ENCODE measurements at regions not wholly inside any gene's neighbourhood (a gene's known extent, or its start where the extent isn't known, plus 50 kb on each side); places are given as distances from the start of the nearest gene placed in this dataset.
A peak's percentile ranks its signal among the peaks of the same experiment; 100 is the strongest.

DNA sequence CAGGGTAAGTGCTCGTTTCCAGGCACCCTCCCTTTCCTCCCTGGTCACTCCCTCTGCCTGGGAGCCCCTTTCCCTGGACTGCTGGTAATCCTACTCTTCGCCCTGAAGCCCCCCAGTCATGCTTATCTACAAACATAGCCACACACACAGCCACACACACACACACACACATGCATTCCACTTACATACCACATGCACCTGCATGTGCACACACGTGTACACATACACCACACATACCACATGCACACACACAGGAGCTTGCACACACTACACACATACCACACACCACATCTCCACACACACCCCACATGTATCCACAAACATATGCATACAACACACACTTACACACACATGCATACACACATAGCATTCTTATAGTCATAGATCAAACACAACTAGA, 358.5 kb downstream of the GADD45G start:
- no peak for DNase-seq (ENCODE audit: low read depth)

DNA sequence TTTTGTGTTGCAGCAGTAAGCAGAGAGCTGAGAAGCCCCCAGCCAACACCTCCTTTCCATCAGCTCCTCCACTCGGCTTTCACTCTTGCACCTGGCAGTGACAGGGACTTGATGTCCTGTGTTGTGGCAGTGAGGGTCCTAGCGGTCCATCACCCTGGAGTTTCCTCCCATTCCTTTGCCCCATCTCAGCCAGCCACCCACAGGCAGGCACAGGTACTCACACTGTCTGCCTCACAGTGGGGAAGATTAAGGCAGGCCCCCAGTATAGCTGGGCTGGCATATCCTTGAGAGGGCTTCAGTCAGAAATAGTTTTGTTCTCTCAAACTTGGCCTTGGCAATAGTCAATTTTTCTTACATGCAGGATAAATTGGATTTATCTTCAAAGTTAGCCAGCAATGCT, 362.7 kb downstream of the GADD45G start:
- no peak for DNase-seq (ENCODE audit: low read depth)

DNA sequence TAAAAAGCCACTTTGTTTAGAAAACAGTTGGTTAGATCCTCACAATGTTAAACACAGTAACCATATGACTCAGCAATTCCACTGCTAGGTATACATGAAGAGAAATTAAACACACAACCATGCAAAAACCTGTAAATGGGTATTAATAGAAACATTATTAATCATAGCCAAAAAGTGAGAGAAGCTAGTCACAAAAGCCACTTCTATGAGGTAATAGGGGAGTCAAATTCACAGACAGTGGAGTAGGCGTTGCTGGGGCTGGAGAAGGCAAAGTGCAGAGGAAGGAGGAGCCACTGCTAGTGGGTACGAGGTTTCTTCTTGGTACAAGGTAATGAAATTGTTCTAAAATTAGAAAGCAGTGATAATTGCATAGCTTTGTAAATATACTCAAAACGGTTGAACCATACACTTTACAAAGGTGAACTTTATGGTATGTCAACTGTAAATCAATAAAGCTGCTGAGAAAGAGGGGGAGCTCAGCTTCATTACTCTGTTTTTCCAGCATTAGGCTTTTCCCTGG, 364.4 kb downstream of the GADD45G start:
- DNase-seq (ENCODE audit: low read depth): no peak

DNA sequence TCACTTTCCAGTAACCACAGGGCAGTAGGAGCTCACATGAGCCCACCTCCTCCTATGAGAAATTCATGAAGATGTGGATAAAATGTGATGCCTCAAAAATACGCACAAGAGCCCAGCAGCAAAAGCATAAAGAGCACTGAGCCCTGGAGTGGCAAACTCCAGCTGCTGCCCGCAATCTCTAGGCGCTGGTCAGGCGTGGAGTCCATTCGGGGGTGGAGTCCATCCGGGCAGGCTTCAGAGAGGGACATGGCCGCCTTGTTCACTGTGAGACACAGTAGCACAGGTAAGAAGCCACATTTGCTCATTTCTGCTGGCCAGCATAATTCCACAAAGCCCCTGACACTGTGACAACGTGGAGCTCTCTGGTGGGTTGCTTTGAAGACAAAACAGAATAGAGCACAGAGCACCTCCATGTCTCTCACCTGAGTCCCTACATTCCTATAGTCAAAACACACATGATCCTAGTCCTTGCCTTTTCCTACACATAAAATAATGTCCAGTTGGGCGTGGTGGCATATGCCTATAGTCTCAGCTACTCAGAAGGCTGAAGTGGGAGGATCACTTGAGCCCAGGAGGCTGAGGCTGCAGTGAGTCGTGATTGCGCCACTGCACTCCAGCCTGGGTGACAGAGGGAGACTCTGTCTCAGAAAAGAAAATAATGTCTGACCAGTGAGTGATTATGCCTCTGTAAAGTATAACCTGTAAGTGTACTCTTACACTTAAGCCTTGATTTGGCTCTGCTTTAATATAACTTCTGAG, 365.2 kb downstream of the GADD45G start:
- no peak for DNase-seq (ENCODE audit: low read depth)

DNA sequence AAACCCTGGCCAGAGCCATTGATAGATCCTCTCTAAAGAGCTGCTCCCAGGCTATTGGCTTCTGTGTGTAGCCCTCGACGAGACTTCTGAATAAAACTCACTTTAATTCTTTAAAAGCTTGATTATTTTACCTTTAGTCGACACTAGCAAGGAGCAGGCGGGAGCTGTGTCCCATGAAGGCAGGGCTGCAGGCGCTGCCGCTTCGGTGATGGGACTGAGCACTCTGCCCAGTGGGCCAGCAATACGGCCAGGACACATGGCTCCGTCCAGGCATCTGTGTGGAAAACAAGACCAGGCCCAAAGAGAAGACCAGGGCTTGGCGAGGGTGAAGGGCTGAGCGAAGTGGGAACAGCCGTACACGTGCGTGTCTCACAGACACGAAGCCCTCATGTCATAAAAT, 365.9 kb downstream of the GADD45G start:
- DNase-seq (ENCODE audit: low read depth): no peak

DNA sequence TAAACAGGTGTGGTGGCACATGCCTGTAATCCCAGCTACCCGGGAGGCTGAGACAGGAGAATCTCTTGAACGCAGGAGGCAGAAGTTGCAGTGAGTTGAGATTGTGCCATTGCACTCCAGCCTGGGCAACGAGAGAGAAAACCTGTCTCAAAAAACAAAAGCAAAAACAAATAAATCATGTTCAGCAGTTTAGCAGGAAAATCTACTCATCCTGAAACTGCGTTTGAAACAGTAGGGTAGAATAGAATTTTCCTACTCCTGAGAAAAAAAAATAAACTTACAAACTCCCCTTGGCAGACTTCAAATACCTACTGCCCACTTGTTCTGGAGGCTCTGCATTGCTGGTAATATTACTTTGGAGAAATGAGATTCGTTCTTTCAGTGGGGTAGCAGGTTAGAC, 367.7 kb downstream of the GADD45G start:
- DNase-seq (ENCODE audit: low read depth): no peak

DNA sequence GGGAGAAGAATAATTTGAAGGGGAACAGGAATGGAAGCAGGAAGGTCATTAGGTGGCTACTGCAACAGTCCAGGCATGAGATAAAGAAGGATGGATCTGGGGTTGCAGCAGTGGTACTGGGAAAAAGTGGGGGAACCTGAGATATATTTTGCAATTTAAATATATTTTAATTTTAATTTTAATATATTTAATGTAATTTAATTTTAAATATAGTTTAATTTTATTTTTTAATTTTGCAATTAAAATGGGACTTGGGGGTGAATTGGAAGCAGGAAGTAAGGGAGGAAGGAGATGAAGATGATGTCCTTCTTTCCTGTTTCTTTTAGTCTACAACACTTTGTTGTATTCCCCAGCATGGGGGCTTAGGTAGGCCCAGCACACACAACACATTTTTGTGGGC, 369.8 kb downstream of the GADD45G start:
- DNase-seq (ENCODE audit: low read depth): no peak

DNA sequence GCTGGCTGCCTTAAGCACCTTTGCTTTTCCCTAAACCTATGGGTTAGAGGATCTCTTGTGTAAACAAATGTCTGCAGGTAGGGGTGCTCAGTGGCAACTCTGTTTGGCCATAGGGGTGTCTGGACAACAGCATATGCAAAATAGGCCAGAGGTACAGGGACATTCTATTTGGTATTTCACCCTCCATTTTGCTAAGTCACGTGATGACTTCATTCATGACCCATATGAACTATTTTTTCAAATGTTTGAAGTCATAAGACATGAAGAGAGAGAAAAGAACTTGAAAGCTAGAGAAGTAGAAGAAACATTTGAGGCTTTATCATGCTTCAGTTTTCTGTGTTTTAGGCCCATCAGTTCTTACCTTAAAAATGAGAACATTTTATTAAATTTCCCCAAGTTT, 370.2 kb downstream of the GADD45G start:
- no peak for DNase-seq (ENCODE audit: low read depth)

DNA sequence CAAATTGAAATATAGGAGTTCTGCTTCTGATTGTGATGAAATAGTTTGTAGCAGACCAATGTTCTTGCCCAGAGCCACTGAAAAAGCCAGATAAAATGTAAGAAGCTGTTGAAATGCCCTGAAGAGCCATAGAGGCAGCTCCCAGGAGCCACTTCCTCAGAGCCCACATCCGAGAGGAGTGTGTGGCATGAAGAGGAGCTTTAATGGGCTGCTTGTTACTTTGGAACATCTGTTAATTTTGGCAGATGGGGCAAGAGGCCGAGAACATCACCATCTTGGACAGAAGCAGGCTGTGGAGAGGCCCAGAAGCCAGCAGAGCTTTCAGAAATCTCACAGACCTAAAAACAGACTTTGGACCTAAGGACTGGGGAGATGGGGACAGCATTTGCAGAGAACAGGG, 370.8 kb downstream of the GADD45G start:
- DNase-seq (ENCODE audit: low read depth): no peak

DNA sequence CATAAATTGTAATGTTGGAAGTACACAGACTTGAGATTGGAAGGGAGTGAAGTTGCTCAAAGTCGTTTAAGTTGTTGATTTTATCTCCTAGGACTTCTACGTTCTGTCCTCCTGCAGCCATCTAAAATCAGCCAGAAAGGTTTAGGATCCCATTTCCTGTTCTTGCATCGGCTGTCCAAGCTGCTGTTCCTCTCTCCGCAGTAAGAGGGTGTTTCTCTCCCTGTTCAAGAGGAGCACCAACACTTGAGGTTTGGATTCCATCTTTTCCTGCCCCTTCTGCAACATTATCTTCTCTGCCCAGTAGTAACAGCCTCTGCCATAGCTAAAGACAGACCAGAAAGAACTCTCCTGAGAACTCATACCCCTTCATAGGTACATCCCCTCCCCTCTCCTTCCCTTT, 373.4 kb downstream of the GADD45G start:
- peak; percentile 35 for DNase-seq (ENCODE audit: low read depth)

DNA sequence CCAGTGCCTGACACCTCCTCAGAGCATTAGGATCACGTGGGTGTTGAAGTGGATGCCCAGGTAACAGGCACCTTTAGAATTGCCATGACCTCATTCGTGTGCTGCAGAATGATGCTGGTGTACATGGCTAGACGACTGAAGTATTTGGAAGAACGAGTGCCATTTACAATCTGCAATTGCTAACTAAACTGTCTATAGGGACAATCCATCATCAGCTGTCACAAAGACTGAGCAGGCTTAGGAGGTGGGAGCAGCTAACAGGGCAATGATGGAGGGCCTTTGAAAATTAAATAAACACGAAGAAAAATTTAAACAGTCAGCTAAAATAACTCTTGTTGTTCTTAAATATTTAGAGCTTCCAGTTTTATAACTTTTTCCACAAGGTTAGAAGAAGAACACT, 375.8 kb downstream of the GADD45G start:
- no peak for DNase-seq (ENCODE audit: low read depth)

DNA sequence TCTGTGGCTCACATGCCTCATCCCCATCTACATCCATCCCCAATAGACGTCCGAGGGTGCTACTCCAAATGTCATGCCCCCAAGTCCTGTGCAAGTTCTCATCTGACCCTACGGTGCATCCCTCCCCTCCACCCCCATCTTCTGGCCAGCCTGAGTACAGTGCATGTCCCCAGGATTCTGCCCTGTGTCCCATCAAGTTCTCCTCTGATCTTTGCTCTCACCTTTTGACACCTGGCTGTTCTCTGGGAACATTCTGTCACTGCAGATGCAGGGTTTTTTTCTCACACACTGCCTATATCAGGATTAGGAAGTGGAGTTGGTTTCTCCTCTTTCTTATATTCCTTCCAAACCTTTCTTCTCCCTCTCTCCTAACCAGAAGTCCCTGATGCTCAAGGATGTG, 377.2 kb downstream of the GADD45G start:
- no peak for DNase-seq (ENCODE audit: low read depth)

DNA sequence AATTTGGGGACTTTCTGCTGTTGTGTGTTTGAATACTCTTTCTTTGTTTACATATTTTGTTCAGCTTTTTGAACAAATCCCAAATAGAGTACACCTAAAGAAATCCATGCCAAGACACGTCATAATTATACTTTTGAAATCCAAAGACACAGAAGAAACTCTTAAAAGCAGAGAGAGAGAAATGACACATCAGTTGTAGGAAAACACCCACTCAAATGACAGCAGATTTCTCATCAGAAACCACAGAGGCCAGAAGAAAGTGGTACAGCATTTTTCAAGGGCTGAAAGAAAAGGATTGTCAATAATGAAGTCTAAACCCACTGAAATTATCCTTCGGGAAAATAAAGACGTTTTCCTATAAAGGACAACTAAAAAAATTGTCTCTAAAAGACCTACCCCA, 378.6 kb downstream of the GADD45G start:
- no peak for DNase-seq (ENCODE audit: low read depth)

DNA sequence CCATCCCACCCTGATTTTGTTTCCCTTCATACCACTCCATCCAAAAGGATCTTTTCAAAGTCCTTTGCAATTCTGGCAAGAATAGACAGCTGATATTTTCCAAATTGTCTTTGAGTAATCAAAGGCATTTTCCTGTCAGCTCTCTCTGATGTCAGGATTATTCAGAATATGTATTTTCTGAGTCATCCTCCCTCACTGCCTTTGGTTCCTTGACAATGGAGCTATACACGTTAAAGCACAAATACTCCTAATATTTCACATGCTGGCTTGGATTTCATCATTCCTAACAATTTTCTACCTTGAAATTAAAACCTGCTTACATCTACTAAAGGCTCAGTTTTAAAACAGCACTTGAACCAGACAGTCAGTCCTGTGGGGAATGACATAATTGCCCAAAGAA, 379.4 kb downstream of the GADD45G start:
- DNase-seq (ENCODE audit: low read depth): no peak

DNA sequence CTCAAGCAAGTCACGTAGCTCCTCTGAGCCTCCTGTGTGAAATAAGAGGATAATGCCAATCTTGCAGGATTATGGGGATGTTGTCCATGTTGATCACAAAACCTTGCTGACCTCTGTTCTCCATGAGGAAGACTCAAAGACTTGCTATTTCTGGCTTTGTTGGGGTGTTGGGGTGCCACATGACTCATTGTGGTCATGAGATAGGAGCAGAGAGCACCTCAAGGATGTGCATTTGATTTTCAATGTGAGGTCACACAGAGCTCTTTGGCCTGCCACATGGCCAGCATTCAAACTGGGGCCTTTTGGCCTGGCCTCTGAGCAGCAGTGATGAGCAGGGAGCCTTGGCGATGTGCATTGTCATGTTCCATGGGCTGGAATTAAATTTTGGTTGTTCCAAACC, 380.3 kb downstream of the GADD45G start:
- no peak for DNase-seq (ENCODE audit: low read depth)

DNA sequence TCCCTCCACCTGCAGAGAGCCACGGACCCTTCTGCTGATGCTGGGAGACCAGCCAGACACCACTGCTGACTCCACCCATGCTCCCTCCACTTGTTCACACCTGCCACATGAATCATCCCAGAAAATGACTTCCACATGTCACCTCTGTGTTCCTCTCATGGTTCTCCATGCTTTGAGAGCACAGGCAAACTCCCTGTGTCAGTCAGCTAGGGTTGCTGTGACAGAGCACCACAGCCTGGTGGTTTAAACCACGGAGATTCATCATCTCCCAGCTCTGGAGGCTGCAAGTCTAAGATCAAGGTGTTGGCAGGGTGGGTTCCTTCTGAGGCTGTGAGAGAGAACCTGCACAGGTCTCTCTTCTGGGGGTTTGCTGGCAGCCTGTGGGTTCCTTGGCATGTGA, 381.4 kb downstream of the GADD45G start:
- DNase-seq (ENCODE audit: low read depth): no peak

DNA sequence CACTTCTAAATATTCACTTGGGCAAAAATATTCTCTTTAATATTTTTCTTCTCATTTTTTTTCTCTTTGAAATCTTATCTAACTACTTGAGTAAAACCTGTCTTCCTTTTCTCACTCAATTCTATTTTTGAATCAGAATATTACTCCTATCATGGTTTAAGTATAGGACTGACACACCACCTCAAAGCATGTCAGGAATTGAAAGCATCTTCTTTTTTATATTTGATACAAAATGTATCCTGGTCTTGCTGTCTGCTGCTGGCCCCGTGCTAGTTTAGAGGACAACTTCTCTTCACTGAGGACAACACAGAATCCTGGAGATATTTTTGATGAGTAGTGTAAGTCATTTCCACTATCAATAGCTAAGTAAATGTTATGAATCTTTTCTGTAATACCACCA, 383.6 kb downstream of the GADD45G start:
- DNase-seq (ENCODE audit: low read depth): no peak

DNA sequence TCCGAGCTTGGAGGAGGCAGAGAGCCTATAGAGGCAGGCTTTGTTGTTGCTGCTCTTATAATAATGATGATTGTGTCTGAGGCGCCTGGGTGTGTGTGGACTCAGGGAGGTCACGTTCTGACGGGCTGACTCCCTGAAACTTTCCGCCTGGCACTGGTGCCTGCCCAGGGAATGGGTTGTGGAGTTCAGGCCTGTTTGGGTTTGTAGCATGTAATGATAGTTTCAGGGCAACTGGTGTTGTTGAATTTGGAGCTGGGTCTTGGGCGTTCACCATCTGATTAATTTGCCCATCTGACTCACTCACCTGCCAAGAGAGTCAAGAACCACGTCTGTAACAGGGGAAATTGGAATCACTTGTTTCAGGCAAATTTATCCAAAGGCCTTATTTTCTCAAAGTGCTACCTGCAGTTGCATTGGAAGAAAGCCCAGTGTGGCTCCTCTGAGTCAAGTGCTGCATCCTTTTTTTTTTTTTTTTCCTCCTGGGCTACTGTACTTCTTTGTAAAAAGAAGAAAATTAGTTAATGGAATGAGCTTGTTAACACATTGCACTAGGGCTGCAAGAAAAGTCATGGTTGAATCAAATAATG, 386.5 kb downstream of the GADD45G start:
- no peak for DNase-seq (ENCODE audit: low read depth)

DNA sequence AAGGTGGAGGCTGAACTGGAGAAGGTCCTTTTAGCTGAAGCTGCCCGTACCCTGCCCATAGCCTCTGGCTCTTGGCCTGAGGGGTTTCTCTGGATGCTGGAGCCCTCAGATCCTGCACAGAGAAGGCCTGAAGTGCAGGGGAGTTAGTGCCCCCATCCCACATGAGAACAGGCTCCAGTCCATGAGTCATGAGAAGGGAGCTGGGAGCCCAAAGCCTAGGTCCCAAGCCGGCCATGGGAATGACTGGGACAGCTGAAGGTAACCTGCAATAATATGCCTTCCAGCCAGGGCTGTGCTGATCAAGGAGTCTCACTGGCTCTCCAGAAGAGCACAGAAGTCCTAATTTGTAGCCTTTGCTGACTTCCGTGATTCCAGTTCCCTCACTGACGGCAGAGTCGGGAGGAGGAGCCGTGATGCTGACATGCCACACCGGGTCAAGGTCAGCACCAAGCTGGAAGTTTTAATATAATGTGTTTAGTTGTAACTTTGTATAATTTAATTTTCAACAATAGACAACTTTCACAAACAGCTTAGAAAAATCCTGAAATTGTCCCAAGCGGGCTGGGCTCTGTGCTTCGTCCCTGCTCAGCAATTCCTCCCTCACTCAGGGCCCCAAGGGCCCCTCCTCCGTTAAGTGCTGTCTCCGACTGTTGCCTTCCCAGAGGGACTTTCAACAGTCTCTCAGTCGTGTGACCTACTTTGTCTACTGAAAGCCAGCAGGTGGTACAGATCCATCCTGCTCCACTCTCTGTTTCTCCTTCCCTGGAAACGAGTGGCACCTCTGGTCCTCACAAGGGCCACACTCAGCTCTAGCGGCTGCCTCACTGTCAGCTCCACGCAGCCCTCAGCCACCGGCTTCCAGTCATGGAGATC, 387.8 kb downstream of the GADD45G start:
- DNase-seq (ENCODE audit: low read depth): no peak

DNA sequence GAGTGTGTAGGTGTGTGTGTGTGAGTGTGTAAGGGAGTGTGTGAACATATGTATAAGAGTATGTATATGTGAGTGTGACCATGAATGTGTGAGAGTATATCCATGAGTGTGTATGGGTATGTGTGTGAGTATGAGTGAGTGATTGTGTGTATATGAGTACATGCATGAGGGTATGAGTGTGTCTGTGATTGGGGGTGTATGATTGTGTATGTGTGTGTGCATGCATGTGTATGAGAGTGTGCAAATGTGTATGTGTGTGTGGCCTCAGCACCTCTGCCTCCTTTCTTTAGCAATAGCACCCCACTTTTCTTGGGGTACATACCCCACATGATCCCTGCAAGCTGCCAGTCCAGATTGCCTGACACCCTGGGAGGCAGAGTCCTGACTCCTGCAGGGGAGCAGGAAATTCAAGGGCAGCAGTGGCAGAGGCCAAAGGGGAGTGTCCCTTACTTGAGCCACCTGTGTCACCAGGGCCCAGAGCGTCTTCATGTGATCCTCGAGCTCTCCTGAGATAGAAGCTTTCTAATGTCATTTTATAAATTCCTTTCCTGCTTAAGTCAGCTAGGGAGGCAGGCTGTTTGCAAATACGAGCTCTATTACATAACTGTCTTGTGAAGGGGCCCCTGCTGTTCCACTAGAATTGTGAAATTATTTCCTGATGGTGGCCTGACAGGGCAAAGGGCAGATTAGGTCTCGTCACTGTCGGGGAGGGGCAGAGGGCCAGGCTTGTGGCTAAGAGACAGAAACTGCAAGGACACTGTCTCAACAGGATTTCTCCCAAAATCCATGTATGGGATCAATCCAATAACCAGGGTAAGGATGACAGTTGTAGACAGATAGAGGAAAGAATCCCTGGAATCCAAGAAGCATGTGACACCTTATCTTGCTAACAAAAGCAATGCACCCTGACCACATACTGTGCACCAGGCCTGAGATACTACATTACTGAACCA, 389.1 kb downstream of the GADD45G start:
- no peak for DNase-seq (ENCODE audit: low read depth)

DNA sequence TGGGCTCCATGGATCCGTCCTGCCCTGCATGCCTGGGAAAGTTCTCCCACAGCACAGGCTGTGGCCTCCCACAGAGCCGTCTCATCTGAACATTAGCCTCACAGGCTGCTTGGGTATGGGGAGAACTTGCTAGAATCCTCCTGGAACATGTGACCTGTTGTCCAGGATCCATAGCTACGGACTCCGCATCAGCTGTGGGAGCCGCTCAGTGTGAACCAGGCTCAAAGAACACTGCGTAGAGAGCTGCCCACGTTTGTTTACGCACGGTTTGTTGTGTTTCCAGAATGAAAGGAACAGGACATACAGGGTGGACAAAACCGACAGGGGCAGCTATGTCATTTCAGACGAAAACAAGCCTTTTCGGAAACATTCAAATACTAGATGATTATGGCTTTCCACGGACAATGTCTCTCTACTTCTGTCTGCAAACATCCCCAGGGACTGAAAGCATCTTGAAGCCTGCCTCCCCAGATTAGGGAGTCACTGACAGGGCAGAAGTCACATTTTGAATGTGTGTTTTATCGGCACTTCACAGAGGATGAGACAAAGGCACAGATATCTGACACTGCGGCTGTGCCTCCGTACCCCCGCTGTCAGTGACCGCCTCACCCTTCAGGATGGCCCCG, 390.3 kb downstream of the GADD45G start:
- no peak for DNase-seq (ENCODE audit: low read depth)

Measured in Daoy (cell line).